ENCODE measurements at regions not wholly inside any gene's neighbourhood (a gene's known extent, or its start where the extent isn't known, plus 50 kb on each side); places are given as distances from the start of the nearest gene placed in this dataset.

GRCh38 chr4:188867796-188868195, 728.6 kb downstream of the TRIML1 start:
- no peak for DNase-seq

GRCh38 chr4:188869581-188869980, 730.3 kb downstream of the TRIML1 start:
- no peak for DNase-seq

GRCh38 chr4:188872809-188873208, 733.6 kb downstream of the TRIML1 start:
- DNase-seq = no peak

GRCh38 chr4:188876881-188877280, 737.6 kb downstream of the TRIML1 start:
- peak; percentile 64 for DNase-seq

DNA sequence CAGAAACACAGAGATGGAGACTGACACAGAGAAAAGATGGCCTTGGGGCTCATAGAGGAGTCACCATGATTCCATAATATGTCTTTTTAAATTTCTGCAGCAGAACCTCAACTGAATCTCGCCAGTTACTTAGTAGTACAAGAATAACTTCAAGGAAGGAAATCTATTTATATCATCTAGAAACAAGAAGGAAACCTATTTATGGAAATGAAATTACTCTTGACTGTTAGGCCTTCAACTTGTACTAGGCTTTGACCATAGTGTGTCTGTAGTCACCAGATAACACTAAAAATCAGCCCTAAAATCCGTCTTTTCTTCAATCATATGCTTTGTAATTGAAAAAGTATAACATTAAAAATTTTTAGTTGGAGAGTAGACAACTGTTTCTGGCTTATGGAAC, 740.4 kb downstream of the TRIML1 start:
- DNase-seq = no peak

DNA sequence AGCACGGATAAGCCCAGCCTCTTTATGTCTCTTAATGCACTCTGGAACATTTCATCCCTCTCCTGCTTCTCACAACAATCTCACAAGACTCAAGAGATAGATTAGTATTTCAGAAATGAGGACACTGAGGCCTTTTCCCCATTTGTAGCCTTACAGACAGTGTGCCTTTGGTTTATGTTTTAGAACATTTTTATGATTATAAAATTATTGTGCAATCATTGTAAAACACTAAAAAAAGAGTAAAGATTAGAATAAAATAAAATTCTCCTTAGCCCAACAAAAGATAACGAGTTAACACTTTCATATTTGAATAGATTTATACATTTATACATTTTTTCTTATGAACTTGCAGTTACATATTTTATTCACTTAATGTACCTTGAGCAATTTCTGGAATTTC, 748.7 kb downstream of the TRIML1 start:
- DNase-seq = no peak

- DNase-seq = no peak
These were observed 753.6 kb downstream of the TRIML1 start for GRCh38 chr4:188892837-188893236.

DNA sequence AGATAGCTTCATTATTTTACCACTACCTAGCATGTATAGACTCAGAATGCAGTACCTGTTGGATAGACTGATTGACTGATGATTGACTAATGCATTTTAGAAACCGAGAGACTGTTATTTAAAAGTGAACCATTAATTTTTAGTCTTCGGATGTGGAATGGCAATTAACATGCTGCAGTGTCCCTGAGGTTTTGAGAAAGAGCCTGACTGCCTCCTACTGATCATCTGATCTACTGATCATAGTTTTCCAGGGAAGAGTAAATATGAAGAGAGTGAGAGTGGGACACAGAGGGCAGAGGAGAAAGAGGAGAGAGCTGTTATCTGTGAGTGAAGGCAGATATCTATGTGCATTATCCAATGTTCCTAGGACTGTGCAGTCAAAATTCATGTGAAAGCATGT, 764.7 kb downstream of the TRIML1 start:
- no peak for DNase-seq

- no peak for DNase-seq
These were observed 765.4 kb downstream of the TRIML1 start for GRCh38 chr4:188904617-188905016.

- no peak for DNase-seq
These were observed 766.0 kb downstream of the TRIML1 start for GRCh38 chr4:188905248-188905647.

- DNase-seq = no peak
These were observed 772.0 kb downstream of the TRIML1 start for GRCh38 chr4:188911199-188911598.

- DNase-seq = no peak
These were observed 772.5 kb downstream of the TRIML1 start for GRCh38 chr4:188911707-188912106.

DNA sequence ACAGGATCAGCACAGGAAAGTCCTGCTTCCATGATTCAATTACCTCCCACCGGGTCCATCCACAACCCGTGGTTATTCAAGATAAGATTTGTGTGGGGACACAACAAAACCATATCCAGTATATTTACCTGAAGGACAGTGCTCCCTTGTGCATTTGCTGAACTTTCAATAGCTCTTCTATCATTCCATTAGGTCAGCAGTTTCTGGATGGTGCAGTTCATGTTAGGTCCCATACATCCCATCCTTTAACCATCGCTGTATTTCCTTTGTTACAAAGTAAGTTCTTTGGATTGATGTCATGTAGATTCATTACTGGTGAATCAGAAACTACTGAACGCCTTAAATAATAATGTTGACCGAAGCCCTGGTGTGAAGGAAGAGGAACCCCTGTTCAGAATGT, 775.9 kb downstream of the TRIML1 start:
- no peak for DNase-seq

DNA sequence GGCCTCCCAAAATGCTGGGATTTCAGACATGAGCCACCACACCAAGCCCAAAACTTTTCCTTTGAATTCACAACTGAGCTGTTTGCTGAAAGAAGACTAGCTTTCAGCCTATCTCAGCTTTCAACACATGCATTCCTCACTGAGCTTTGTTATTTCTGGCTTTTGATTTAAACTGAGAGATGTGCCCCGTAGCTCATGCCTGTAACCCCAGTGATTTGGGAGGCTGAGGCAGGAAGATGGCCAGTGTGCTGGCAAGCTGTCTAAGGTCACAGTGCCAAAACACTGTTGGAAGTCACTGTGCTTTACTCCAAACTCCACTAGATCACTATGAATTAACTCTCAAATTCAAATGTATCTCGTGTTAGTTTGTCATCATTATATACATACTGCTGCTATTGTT, 779.5 kb downstream of the TRIML1 start:
- no peak for DNase-seq

GRCh38 chr4:188930822-188931221, 791.6 kb downstream of the TRIML1 start:
- no peak for DNase-seq

DNA sequence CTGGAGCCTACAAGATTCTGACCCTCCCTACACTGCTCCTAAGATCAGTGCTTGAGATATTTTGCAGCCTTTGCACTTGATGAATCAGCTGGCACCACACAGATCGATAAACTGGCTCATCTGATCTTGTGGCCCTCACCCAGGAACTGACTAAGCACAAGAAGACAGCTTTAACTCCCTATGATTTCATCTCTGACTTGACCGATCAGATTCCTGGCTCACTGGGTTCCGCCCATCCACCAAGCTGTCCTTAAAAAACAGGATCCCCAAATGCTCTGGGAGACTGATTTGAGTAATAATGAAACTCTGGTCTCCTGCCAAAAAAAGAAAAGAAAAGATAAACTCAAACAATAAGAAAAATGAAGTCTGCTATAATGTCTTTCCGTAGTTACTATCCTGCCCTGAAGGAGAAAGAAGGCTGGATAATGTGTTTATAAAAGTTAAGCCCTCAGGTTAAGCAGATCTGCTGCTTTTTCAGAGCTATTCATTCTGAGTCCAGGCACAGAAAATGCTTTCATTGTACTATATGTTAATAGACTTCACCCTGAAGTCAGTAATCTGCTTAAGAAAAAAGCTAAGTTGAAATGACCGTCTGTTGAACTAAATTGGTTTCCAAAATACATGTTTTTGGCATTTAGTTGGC, 795.2 kb downstream of the TRIML1 start:
- DNase-seq = no peak

DNA sequence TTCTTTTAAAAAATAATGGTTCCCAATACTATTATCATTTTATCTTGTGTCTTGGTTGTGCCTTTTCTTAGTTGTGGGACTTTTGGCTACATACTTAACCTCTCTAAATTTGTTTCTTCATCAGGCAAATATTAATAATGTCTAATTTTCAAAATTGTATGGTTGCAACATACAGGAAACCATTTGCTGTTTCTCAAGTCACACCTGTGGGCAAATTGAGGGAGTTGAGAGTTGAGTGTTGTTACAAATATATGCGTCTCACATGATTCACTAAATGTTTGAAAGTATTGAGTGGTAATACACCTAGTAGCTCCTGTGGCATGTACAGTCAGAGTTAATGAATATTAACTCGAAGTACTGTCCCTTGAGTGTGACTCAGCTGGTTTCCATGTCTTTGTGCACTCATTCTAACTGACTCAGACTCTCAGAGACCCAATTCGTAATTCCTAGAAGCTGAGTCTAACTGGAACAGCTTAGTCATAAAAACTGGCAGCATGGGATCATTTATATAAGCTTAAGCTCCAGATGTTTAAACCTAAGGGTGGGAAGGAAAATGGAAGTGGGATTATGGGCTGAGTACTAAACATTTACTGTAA, 802.4 kb downstream of the TRIML1 start:
- DNase-seq = no peak

DNA sequence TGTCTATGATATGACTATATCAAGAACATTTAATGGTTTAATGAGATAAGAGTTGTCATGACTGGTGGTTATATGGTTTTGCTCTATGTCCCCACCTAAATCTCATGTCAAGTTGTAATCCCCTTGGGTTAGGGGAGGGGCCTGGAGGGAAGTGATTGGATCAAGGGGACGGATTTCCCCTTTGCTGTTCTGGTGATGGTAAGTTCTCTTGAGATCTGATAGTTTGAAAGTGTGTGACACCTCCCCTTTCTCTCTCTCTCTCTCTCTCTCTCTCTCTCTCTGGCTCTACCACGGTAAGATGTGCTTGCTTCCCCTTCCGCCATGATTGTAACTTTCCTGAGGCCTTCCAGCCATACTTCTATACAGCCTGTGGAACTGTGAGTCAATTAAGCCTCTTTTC, 803.4 kb downstream of the TRIML1 start:
- no peak for DNase-seq

DNA sequence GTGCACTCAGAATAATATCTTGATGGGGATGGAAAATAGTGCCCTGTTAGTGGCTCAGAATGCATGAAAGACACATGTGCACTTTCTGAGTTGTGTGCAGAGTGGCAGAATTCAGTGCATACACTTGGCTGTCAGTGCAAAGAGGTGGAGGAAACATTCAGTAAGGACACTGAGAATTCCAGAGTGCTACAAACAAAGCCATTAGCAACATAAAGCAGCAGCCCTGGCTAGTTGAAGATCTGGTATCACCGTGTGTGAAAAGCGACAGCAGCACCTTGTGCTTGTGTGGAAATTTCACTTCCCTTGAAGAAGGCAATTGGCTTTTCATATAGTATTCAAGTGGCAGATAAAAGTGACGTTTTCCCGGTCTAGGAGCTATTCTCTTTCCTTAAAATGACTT, 810.4 kb downstream of the TRIML1 start:
- DNase-seq = no peak

DNA sequence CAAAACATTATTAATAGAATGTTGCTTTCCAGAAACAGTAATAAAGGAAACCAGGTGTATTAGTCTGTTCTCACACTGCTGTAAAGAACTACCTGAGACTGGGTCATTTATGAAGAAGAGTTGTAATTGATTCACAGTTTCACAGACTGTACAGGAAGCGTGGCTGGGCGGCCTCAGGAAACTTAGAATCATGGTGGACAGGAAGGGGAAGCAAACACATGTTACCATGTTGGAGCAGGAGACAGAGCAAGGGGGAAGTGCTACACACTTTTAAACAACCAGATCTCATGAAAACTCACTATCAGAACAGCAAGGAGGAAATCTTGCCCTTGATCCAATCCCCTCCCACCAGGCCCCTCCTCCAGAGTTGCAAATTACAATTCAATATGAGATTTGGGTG, 815.8 kb downstream of the TRIML1 start:
- no peak for DNase-seq

- no peak for DNase-seq
These were observed 817.3 kb downstream of the TRIML1 start for GRCh38 chr4:188956566-188956965.

- DNase-seq = no peak
These were observed 819.1 kb downstream of the TRIML1 start for GRCh38 chr4:188958346-188958745.

DNA sequence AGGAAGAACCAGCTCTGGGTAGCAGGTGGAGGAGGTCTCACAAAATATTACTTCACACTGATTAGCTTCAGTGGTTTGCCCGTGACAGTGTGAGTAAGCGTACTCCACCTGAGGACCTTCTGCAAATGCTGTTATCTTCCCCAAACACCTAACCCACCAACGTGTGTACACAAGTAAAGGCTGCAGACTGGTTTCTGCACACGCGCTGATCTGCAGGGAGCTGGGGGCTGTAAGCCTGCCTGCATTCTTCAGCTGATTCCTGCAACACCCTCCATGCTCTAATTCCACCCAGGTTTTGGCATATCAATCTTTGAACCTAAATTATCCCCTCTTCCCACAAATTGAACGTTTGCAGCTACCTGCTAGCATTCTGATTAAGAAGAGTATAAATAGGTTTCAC, 820.2 kb downstream of the TRIML1 start:
- no peak for DNase-seq

DNA sequence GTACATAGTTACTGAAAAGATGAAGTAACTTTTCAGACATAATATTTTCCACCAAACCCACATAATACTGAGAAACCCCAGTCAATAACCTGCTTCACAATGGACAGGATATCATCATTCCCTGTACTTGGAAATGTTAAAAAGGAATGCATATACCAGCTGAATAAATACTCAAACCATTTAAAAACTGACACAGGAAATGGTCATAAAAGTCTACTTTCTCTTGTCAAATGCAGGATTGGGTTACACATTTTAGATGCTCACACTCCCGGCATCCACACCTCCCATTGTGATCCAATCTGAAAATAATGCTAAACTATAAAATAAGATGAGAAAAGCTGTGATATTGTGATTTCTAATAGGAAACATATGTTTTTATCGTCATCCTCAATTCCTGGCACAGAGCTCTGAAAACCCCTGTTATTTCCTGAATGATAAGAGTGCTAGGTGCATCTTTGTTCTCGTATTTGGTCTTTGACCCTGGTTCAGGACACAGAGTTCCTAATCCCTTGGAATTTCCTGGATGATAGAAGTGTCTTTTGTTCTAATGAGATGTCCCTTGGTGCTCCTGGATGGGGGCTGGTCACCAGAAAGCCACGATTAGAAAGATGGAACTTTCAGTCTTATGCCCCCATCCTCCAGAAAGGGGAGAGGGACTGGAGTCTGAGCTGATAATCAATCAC, 821.3 kb downstream of the TRIML1 start:
- DNase-seq = no peak

DNA sequence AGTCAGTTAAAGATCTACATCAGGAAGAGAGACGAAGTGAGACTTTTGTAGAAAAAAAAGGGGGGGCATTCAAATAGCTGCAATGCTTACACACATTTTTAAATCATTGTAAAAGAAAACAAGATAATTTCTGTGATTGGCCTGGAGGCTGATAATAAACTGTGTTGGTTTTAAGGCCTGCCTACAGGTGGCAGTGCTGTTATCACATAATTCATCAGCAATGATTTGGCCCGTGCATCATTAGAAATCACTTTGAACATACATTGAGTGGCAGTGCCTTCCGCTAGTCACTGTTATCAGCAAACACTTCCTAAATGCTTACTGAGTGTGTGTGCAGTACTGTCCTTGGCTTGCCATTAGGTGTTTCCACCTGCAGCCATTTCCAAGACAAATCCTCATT, 831.9 kb downstream of the TRIML1 start:
- no peak for DNase-seq
